Mammary epithelial cell (primary cell): ENCODE measurements at regions not wholly inside any gene's neighbourhood (a gene's known extent, or its start where the extent isn't known, plus 50 kb on each side); places are given as distances from the start of the nearest gene placed in this dataset.

ENCODE experiments used
- CTCF ChIP-seq, 2 donors: IDR thresholded peaks in 1 of 2; conservative IDR thresholded peaks in 1 of 2; 2 replicates each; pipeline ENCODE4 v1.5.1; 2011 to 2012; ENCODE audit warnings: inconsistent platforms in 2 of 2, low read length in 2 of 2, mild to moderate bottlenecking in 2 of 2, control low read depth in 1 of 2, low read depth in 1 of 2; ENCODE audit not compliant: insufficient read depth in 1 of 2; ENCODE audit errors: extremely low read depth in 1 of 2
- EZH2 ChIP-seq: IDR thresholded peaks from 2 replicates; pipeline ENCODE4 v1.6.1; 2012; ENCODE audit warnings: low read length, inconsistent platforms, borderline replicate concordance

DNA sequence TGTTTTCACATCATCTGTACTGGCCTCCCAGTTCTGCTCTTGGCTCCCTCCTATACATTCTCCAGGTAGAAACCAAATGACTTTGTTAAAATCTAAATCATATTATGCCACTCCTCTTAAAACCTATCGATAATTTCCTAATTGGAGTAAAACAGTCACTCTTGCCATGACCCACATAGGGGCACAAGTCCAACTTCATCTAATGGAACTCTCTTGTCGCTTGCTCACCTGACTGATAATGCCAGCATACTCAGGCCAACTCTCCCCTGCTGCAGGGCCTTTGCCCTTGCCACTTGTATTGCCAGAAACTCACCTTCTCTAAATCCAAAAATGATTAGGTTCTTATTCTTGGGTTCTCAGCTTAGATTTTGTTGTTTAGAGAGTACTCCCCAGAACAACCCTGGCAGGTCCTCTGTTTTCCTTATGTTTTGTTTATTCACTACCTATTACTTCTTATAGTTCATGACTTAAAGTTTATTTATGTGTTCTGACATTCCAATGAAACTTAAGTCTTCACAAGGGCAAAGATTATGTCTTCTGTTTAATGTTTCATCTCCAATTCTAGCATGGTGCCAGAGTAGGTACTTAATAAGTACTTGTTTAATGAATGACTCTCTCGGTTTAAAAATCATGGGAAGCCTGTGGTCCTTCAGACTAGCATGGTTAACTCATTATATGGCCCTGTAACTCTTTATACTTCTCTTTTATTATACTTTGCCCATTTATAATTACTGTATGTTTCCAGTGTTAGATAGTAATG is 345.9 kb upstream of the SMIM30 start:
- TF ChIP-seq CTCF (conservative IDR thresholded peaks at IDR 0.05 in 1 of 2, IDR thresholded peaks at IDR 0.05 in 1 of 2; ENCODE audit: extremely low read depth in 1 of 2, insufficient read depth in 1 of 2, low read depth in 1 of 2, low read length in 2 of 2) (no peak), EZH2 (no peak)
